SW 1271 (cell line): ENCODE measurements at regions not wholly inside any gene's neighbourhood (a gene's known extent, or its start where the extent isn't known, plus 50 kb on each side); places are given as distances from the start of the nearest gene placed in this dataset.
"Not testable (repeated sequence)": the region's sequence is repeated elsewhere in the genome, so short reads cannot be mapped to it uniquely, and the experiment has no call there.

Source experiments
- DNase-seq, 2 experiments: peaks; one replicate each; lab custom pipeline; 2025; lab: John Stamatoyannopoulos, UW

GRCh38 chr5:99586878-99587277, 658.1 kb upstream of the CHD1 start:
- no peak for DNase-seq

GRCh38 chr5:99581204-99581603, 652.4 kb upstream of the CHD1 start:
- not testable (repeated sequence) for DNase-seq

- not testable (repeated sequence) for DNase-seq
Measured at GRCh38 chr5:99562937-99563627, 634.3 kb upstream of the CHD1 start.

GRCh38 chr5:99553211-99553810, 624.5 kb upstream of the CHD1 start:
- DNase-seq: no peak

- DNase-seq: no peak
Measured at GRCh38 chr5:99544356-99544755, 615.5 kb upstream of the CHD1 start.

- no peak for DNase-seq
Measured at GRCh38 chr5:99543841-99544240, 615.0 kb upstream of the CHD1 start.

GRCh38 chr5:99534241-99534640, 605.4 kb upstream of the CHD1 start:
- not testable (repeated sequence) for DNase-seq

GRCh38 chr5:99521666-99522065, 592.9 kb upstream of the CHD1 start:
- not testable (repeated sequence) for DNase-seq

GRCh38 chr5:99515864-99516490, 587.2 kb upstream of the CHD1 start:
- not testable (repeated sequence) for DNase-seq

GRCh38 chr5:99510237-99510866, 581.5 kb upstream of the CHD1 start:
- not testable (repeated sequence) for DNase-seq

GRCh38 chr5:99509064-99509463, 580.3 kb upstream of the CHD1 start:
- not testable (repeated sequence) for DNase-seq

GRCh38 chr5:99495456-99495855, 566.6 kb upstream of the CHD1 start:
- DNase-seq: not testable (repeated sequence)

- DNase-seq: not testable (repeated sequence)
Measured at GRCh38 chr5:99478450-99478849, 549.6 kb upstream of the CHD1 start.

GRCh38 chr5:99473328-99473727, 544.5 kb upstream of the CHD1 start:
- not testable (repeated sequence) for DNase-seq

GRCh38 chr5:99471726-99472125, 542.9 kb upstream of the CHD1 start:
- not testable (repeated sequence) for DNase-seq

- DNase-seq: not testable (repeated sequence)
Measured at GRCh38 chr5:99471178-99471577, 542.4 kb upstream of the CHD1 start.

- not testable (repeated sequence) for DNase-seq
Measured at GRCh38 chr5:99470636-99471035, 541.8 kb upstream of the CHD1 start.

- no peak for DNase-seq
Measured at GRCh38 chr5:99460701-99461100, 531.9 kb upstream of the CHD1 start.

- no peak for DNase-seq
Measured at GRCh38 chr5:99453196-99453595, 524.4 kb upstream of the CHD1 start.

GRCh38 chr5:99449786-99450185, 521.0 kb upstream of the CHD1 start:
- DNase-seq: no peak

- no peak for DNase-seq
Measured at GRCh38 chr5:99445805-99446204, 517.0 kb upstream of the CHD1 start.

- no peak for DNase-seq
Measured at GRCh38 chr5:99441235-99441634, 512.4 kb upstream of the CHD1 start.

GRCh38 chr5:99438619-99439018, 509.8 kb upstream of the CHD1 start:
- no peak for DNase-seq
